Left kidney (tissue), 1 donor: ENCODE measurements at regions not wholly inside any gene's neighbourhood (a gene's known extent, or its start where the extent isn't known, plus 50 kb on each side); places are given as distances from the start of the nearest gene placed in this dataset.

ENCODE experiments used
- DNase-seq: peaks from one replicate; pipeline ENCODE4 v3.0.0-alpha.2; 2013

DNA sequence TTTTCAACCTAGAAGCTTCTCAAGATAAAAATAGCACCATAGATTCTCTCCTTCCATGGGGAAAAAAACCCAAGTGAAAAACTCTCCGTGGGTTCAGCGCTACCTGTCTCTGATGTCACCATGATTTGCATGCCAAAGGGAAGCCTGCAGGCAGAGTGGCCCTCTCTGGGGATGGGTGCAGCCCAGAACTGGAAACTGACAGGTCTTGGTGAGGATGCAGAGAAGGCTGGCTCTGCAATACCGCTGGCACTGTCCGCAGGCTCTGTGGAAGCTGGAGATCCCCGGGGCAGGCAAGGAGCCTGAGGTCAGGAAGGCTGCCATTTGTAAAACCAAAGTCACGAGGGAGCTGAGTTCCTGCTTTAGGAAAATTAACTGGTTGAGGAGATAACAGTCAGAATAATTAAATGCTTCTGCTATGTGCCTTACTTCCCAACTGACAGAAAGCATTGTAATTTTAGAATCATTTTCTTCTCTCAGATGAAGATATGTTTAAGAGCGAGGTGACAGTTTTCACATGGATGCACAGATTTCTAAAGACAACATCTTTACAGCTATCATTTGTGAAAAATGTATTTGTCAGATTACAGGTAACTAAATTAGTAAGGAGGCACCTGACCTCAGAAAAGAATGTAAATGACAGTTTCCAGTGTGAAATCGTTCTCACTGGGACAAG lies 731.5 kb upstream of the FZD8 start:
- no peak for DNase-seq

DNA sequence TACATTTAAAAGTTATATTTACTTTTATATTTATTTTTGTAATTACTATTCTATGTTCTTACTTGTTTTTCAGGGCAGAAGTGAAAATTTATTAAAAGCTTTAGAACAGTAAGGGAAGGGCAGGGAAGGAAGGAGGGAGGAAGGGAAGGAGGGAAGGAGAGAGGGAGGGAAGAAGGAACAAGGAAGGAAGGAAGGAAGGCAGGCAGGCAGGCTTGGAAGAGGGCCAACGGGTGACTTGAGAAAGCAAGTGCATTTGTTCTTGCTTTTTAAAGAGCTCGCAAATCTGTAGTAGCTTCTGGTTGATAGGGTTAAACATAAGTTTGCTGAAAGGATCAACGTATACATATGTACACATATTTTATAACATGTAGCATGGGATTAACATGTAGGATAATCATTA lies 725.3 kb upstream of the FZD8 start:
- DNase-seq, result no peak

DNA sequence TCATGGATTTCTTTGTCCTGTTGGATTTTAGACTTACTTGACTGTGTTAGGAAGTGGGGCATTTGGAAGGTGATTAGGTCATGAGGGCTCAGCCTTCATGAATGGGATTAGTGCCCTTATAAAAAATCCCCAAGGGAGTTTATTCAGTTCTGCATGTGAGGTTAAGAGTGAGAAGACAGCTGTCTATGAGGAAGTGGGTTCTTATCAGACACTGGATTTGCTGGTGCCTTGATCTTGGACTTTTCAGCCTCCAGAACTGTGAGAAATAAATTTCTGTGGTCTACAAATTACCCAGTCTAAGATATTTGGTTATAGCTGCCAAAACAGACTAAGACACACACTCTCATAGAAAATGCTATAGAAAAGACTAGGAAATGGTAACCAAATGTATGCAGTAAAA lies 724.7 kb upstream of the FZD8 start:
- DNase-seq, result no peak

- no peak for DNase-seq
Measured at GRCh38 chr10:36366065-36366464, 724.0 kb upstream of the FZD8 start.

- DNase-seq, result no peak
Measured at GRCh38 chr10:36362257-36362656, 720.2 kb upstream of the FZD8 start.

DNA sequence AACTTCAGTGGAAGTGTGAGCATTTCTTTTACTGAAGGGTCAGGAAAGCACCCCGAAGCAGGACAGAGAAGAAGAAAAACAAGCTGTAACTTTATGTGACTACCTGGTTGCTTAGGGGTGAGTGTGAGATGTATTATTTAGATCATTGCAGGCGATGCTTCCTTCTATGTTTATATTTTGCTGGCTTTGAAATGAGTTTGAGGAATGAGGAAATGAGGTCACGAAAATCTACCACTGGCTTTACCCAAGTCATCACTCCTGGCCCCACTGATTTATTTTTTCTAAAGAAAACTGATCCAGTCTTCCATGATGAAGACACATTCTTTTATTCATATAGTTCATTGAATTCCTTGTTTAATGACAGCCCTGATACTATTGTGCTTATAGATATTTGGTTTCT lies 716.6 kb upstream of the FZD8 start:
- no peak for DNase-seq

- DNase-seq, result no peak
Measured at GRCh38 chr10:36354633-36355032, 712.5 kb upstream of the FZD8 start.

DNA sequence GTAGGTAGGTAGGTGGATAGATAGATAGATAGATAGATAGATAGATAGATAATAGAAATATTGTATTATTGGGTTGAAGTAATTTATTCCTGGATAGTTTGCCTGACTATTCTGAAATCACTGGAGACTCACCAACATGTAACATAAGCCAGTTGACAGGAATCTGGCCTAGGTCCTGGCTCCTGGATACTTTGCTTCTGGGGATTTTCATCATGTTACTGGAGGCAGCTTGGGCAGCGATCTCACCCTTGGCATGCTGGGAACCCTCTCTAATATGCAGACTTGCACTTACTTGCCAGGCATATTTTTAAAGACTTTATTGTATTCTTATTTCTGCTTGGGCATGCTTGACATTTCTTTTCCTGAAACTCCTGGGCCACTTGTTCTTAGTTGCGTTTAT lies 709.1 kb upstream of the FZD8 start:
- DNase-seq, result no peak

GRCh38 chr10:36349445-36350078 lies 707.5 kb upstream of the FZD8 start:
- DNase-seq, result no peak

DNA sequence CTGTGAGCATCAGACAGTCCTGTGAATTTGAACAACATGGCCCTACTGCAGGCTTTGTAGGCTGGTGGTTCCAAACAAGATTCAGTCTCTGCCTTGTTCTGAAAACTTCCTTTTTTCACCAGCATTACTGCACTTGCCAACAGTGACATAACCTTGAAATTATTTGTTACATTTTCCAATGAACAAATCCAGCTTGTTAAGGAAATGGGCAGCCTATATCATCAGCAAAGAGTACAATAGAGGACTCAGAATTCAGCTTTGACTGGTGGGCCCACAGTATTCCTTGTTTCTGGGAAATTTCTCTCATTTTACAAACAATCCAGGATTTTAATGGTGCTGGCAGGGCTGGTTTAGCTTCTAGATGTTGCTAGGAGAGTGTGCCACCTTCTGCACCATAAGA lies 703.7 kb upstream of the FZD8 start:
- no peak for DNase-seq

DNA sequence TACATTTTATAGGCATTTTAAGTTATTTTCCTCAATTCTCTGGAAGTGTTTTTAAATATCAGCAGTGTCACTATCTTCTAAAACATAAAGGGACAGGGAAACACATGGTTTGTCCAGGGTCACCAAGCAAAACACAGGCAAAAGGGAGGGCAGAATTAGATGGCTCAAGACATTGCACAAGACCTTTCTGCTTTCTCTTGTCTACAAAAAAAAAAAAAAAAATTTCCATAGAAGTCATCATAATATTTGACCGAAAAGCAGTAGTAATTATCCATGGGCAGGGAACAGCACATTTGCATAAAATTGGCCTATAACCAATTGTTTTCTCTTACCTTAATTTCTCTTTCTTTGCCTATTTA lies 703.1 kb upstream of the FZD8 start:
- DNase-seq, result no peak

DNA sequence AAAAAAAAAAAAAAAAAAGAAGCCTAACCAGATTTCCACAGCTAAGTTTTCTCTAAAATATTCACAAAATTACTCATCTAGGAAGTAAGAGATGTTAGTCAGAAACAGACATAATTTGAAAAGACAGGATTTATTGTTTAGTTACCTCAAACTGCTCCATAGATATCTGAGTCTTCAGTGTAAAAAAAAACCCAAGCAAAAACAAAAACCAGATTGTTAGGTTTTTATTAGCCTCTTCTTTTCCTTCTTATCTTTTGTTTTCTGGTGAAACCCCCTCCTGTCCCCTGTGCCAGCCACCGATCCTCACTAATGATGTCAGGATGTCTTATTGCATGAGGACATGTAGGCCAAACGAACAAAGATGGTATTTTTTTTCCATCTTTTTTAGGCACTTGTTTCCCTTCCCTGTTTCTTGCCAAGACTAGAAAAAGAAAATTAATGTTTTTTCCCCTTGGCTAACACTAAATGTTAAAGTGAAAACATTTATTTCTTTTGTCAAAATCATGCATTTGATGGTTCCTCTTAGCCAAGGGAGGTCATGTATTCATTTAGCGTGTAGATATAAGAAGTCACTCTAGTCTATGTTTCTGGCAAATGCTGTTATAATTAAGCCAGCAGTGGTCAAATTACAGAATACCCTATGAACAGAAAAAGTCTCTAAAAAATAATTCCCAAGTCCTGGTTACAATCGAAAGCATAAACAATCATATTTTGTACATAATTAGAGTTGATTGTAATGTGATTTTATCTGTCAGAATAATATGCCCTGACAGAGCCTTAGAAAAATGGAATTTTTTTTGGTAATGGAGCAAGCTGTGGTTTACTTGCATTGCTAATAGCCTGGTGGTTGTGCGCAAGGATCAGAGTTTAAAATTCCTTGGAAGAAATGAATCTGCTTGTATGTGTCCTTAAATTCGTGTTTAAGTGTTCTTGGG lies 702.4 kb upstream of the FZD8 start:
- no peak for DNase-seq

GRCh38 chr10:36342781-36343180 lies 700.7 kb upstream of the FZD8 start:
- DNase-seq, result no peak

DNA sequence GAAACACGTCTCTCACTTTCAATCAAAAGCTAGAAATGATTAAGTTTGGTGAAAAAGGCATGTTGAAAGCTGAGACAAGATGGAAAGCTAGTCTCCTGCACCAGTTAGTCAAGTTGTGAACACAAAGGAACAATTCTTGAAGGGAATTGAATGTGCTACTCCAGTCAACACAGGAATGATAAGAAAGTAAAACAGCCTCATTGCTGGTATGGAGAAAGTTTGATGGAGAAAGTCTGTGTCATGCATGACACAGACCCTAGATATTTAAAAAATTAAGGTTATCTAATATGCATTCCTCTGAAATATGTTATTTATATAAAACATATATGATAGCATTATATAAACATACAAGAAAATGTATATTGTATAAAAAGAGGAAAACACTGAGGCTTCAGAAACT lies 699.4 kb upstream of the FZD8 start:
- no peak for DNase-seq

- no peak for DNase-seq
Measured at GRCh38 chr10:36336315-36336714, 694.2 kb upstream of the FZD8 start.

- DNase-seq, result no peak
Measured at GRCh38 chr10:36333446-36333845, 691.4 kb upstream of the FZD8 start.

DNA sequence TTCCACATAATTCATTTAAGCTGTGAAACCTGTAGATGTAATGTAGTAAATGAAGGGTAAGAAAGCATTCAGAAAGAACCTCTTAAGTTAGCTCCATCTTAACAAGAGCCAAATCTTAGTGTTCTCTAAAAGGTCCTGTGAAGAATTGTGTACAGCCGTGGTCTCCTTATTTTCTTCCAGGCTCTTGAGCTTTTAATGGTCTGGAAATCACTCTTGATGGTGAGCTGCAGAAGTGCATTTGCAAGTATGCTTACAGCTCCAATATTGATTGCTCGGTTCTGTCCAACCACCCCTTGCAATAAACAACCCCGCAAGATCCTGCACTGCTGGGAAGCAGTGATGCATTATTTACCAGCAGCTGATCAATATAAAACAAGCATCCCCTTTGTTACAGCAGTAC lies 690.8 kb upstream of the FZD8 start:
- DNase-seq, result no peak

DNA sequence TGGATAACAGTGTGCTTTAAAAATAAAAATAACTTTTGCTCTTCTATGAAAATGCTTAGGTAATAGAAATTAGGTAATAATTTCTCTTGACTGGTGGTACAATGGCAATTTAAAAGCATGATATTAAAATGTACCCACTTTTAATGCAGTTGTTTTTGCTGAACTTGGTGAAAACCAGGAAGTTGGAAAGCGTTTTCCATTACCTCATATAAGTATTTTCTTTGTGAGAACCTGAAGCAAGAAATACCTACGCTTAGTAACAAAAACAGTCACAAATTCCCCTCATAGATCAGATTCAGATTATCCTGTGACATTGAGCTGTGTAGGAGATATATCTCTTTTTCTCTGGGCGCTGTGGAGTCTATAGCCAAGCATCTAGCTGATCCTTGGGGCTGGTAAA lies 689.0 kb upstream of the FZD8 start:
- DNase-seq, result no peak

DNA sequence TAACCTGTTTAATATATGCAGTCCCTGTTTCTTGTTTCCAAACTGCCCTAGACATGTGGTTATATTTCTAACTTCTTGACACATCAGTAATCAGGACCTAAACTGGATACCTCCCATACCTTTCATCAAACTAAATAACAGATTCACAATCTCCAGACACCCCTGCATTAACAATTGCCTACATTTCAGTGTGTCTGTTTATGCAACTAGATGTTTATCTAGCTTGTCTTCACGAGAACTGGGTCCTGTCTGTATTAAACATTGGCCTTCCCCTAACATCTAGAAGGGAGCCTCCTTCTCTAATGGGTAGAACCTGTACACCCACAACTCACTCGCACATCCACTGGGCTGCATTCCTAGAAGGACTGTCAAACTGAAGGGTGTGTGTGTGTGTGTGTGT lies 683.7 kb upstream of the FZD8 start:
- no peak for DNase-seq

DNA sequence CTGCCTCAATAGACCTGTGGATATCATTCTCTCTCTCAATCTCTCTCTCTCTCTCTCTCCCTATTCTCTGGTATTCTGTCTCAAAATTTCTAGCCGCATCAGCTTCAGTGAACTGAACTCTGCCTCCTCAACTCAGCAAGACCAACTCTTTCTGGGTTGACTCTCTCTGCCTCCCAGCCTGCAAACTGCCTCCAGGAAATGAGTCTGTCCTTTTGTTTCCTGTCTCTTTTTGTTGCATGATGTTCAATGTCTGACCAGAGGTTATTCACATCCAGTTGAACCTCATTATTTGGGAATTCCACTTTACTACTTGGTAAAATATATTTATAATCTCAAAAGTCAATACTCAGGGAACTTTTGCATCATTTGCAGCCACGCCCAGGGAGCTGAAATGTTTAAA lies 682.7 kb upstream of the FZD8 start:
- DNase-seq, result no peak

DNA sequence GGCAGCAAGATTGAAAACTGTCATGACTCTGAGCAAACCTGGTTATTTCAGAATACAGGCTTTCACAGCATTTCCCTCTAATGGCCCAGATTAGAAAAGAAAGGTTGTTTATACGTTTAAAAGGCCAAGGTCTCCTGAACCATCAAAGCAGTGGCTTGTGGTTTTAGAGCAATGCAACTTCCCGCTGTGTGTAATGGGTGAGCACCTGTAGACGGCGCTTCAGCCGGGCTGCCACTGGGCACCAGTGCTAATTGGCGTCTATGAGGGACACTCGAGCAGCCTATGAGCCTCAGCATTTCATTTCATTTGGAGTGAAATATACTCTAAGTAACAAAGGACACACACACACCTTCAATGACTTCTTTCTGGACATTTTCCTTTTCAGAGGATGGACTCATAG lies 671.0 kb upstream of the FZD8 start:
- DNase-seq, result no peak

GRCh38 chr10:36303896-36304295 lies 661.8 kb upstream of the FZD8 start:
- no peak for DNase-seq

GRCh38 chr10:36302086-36302485 lies 660.0 kb upstream of the FZD8 start:
- no peak for DNase-seq
